Esophagus muscularis mucosa (tissue), 4 donors: ENCODE measurements at regions not wholly inside any gene's neighbourhood (a gene's known extent, or its start where the extent isn't known, plus 50 kb on each side); places are given as distances from the start of the nearest gene placed in this dataset.
"Not testable (repeated sequence)": the region's sequence is repeated elsewhere in the genome, so short reads cannot be mapped to it uniquely, and the experiment has no call there.

ENCODE experiments used
- CTCF ChIP-seq, 3 experiments: fragments of 200-600 bp in 2 of 3; fragments of 450-650 bp in 1 of 3; sonication (generic) in 2 of 3; IDR thresholded peaks; one replicate each; pipeline ENCODE4 v1.5.1; 2017 to 2019; ENCODE audit warnings: antibody characterized with exemption in 3 of 3, mild to moderate bottlenecking in 2 of 3, moderate library complexity in 1 of 3
- EP300 ChIP-seq: sonication (generic); formaldehyde crosslinking; IDR thresholded peaks from one replicate; pipeline ENCODE4 v1.6.1; 2017; ENCODE audit warnings: antibody characterized with exemption
- POLR2A ChIP-seq: fragments of 450-650 bp; IDR thresholded peaks from one replicate; pipeline ENCODE4 v1.6.1; 2017; ENCODE audit warnings: antibody characterized with exemption, moderate library complexity, mild to moderate bottlenecking, low read depth
- POLR2AphosphoS5 ChIP-seq, 2 donors: sonication (generic); formaldehyde crosslinking; IDR thresholded peaks; one replicate each; pipeline ENCODE4 v1.6.1; 2017; ENCODE audit warnings: antibody characterized with exemption in 2 of 2

DNA sequence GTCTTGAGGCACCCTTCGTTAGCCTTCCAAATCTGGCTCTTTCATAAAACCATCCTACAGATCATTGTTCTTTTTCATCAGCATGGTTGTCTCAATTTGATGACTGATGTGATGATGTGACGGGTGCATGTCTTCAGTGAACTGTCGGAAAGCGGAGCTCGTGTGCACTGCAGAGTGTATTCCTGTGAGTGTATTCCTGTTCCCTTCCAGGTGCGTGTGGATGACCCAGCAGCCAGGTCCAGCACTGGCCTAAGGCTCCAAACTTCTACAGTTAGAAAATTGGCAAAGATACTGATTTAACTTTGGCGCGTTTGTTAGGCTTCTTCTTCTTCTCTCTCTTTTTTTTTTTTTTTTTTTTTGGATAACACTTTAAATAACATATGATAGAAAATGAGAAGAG, 314.8 kb upstream of the SPATA31A3 start:
- not testable (repeated sequence) for TF ChIP-seq EP300; CTCF (IDR thresholded peaks at IDR 0.05); POLR2A; POLR2AphosphoS5 (IDR thresholded peaks at IDR 0.05)
